MM.1S (cell line): ENCODE measurements at regions not wholly inside any gene's neighbourhood (a gene's known extent, or its start where the extent isn't known, plus 50 kb on each side); places are given as distances from the start of the nearest gene placed in this dataset.

ENCODE experiments used
- DNase-seq: peaks from one replicate; pipeline ENCODE4 v3.0.0-alpha.2; 2015
- H2AFZ ChIP-seq: fragments of 300-600 bp; sonication (generic); 2 replicates; pipeline ENCODE4 v1.6.0; 2016; ENCODE audit warnings: antibody characterized with exemption, low read length
- H3F3A ChIP-seq: fragments of 300-600 bp; sonication (generic); 2 replicates; pipeline ENCODE4 v1.6.1; 2016; ENCODE audit warnings: mild to moderate bottlenecking, antibody characterized with exemption, low read length, moderate library complexity, mixed read lengths; ENCODE audit not compliant: insufficient read depth
- H3K27ac ChIP-seq: fragments of 300-600 bp; sonication (generic); 2 replicates; pipeline ENCODE4 v1.5.1; 2016; ENCODE audit warnings: mild to moderate bottlenecking, low read length
- H3K27me3 ChIP-seq: fragments of 300-600 bp; sonication (generic); replicated peaks from 2 replicates; pipeline ENCODE4 v1.6.0; 2016; ENCODE audit warnings: low read length; ENCODE audit not compliant: insufficient read depth
- H3K36me3 ChIP-seq: fragments of 300-600 bp; sonication (generic); replicated peaks from 2 replicates; pipeline ENCODE4 v1.6.1; 2016; ENCODE audit warnings: mild to moderate bottlenecking, low read length, mixed read lengths; ENCODE audit not compliant: insufficient read depth
- H3K4me1 ChIP-seq: fragments of 300-600 bp; sonication (generic); 2 replicates; pipeline ENCODE4 v1.6.1; 2016; ENCODE audit warnings: low read length, mixed read lengths
- H3K4me2 ChIP-seq: fragments of 300-600 bp; sonication (generic); 2 replicates; pipeline ENCODE4 v1.6.0; 2016; ENCODE audit warnings: low read depth, low read length
- H3K4me3 ChIP-seq: fragments of 300-600 bp; sonication (generic); 2 replicates; pipeline ENCODE4 v1.5.1; 2016; ENCODE audit warnings: low read length, mixed read lengths
- H3K79me2 ChIP-seq: fragments of 300-600 bp; sonication (generic); 2 replicates; pipeline ENCODE4 v1.6.1; 2016; ENCODE audit warnings: mixed run types, low read length, mixed read lengths
- H3K9ac ChIP-seq: fragments of 300-600 bp; sonication (generic); 2 replicates; pipeline ENCODE4 v1.6.1; 2016; ENCODE audit warnings: low read length, mixed read lengths
- H3K9me2 ChIP-seq: fragments of 300-600 bp; sonication (generic); replicated peaks from 2 replicates; pipeline ENCODE4 v1.6.1; 2016; ENCODE audit warnings: mild to moderate bottlenecking, low read length, mixed read lengths; ENCODE audit not compliant: insufficient read depth
- H3K9me3 ChIP-seq: fragments of 300-600 bp; sonication (generic); replicated peaks from 2 replicates; pipeline ENCODE4 v1.6.1; 2016; ENCODE audit warnings: mild to moderate bottlenecking, low read length, mixed read lengths; ENCODE audit not compliant: insufficient read depth
- H4K20me1 ChIP-seq: fragments of 300-600 bp; sonication (generic); 2 replicates; pipeline ENCODE4 v1.6.1; 2016; ENCODE audit warnings: mild to moderate bottlenecking, low read length, moderate library complexity, mixed read lengths; ENCODE audit not compliant: insufficient read depth
- EZH2 ChIP-seq: fragments of 300-600 bp; sonication (generic); optimal IDR thresholded peaks from 2 replicates; pipeline ENCODE3; 2017; ENCODE audit warnings: low read depth, mild to moderate bottlenecking, antibody characterized with exemption, low read length, mixed read lengths
- EZH2phosphoT487 ChIP-seq: fragments of 300-600 bp; sonication (generic); IDR thresholded peaks from 2 replicates; pipeline ENCODE4 v1.6.1; 2018; ENCODE audit warnings: antibody characterized with exemption, low read length
- TF ChIP-seq, protein P1 (sequence below): fragments of 300-600 bp; sonication (generic); IDR thresholded peaks from 2 replicates; pipeline ENCODE4 v1.5.1; 2016; ENCODE audit warnings: antibody characterized with exemption, low read length, mixed read lengths

DNA sequence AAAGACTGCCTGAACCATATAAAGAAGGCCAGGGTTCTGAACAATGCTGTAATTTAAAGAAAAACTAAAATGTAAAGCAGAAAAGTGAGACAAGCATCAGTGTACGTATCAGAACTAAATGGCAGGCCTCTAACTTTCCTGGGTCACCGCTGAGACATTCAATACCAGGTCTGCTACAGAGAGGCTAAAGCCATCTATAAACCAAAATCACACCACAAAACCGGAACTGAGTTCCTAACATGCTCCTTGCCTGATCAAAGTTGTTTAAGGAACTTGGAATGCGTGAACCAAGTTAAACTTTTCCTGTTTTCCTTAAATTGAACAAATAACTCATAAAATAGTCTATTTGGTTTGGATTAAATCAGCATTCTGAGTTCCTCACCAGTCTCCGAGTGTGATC, 55.3 kb upstream of the TECRL start:
- no peak overlapping the region for H3K27ac ChIP-seq

More for the DNA sequence above, 55.3 kb upstream of the TECRL start:
- H3K36me3 ChIP-seq: no peaks in the 10 kb centered on the region
- TF ChIP-seq, protein P1, sequence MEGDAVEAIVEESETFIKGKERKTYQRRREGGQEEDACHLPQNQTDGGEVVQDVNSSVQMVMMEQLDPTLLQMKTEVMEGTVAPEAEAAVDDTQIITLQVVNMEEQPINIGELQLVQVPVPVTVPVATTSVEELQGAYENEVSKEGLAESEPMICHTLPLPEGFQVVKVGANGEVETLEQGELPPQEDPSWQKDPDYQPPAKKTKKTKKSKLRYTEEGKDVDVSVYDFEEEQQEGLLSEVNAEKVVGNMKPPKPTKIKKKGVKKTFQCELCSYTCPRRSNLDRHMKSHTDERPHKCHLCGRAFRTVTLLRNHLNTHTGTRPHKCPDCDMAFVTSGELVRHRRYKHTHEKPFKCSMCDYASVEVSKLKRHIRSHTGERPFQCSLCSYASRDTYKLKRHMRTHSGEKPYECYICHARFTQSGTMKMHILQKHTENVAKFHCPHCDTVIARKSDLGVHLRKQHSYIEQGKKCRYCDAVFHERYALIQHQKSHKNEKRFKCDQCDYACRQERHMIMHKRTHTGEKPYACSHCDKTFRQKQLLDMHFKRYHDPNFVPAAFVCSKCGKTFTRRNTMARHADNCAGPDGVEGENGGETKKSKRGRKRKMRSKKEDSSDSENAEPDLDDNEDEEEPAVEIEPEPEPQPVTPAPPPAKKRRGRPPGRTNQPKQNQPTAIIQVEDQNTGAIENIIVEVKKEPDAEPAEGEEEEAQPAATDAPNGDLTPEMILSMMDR: no peak
- TF ChIP-seq EZH2: no peak
- TF ChIP-seq EZH2phosphoT487: no peak
- H3K4me3 ChIP-seq: no peak overlapping the region
- H3K4me1 ChIP-seq: no peaks in the 10 kb centered on the region
- H3K9me3 ChIP-seq: no peaks in the 10 kb centered on the region
- no peaks in the 10 kb centered on the region for H3K27me3 ChIP-seq
- H3K9me2 ChIP-seq: no peaks in the 10 kb centered on the region
- H3K9ac ChIP-seq: no peak overlapping the region
- DNase-seq: no peak
- no peaks in the 10 kb centered on the region for H3K79me2 ChIP-seq
- H3F3A ChIP-seq: no peaks in the 10 kb centered on the region
- no peak overlapping the region for H3K4me2 ChIP-seq
- H2AFZ ChIP-seq: no peak overlapping the region
- H4K20me1 ChIP-seq: no peaks in the 10 kb centered on the region
